ENCODE measurements at regions not wholly inside any gene's neighbourhood (a gene's known extent, or its start where the extent isn't known, plus 50 kb on each side); places are given as distances from the start of the nearest gene placed in this dataset.

- CTCF ChIA-PET: no interaction called here
- POLR2A ChIA-PET: no interaction called here
- no peak overlapping the region for H3K4me3 ChIP-seq (ENCODE audit: low read depth, low read length)
- DNase-seq (ENCODE audit: low read depth, low spot score): no peak
- TF ChIP-seq CTCF (IDR thresholded peaks at IDR 0.05; ENCODE audit: insufficient read depth, low read length, missing control alignments): no peak
Observed at GRCh38 chr13:80649274-80649673, 308.3 kb upstream of the SPRY2 start.

- no peak for TF ChIP-seq CTCF (IDR thresholded peaks at IDR 0.05; ENCODE audit: insufficient read depth, low read length, missing control alignments)
- ChIA-PET POLR2A (no interaction called here), CTCF (no interaction called here)
- no peak overlapping the region for H3K4me3 ChIP-seq (ENCODE audit: low read depth, low read length)
- DNase-seq (ENCODE audit: low read depth, low spot score): no peak
Observed at GRCh38 chr13:80642641-80643040, 301.7 kb upstream of the SPRY2 start.

DNA sequence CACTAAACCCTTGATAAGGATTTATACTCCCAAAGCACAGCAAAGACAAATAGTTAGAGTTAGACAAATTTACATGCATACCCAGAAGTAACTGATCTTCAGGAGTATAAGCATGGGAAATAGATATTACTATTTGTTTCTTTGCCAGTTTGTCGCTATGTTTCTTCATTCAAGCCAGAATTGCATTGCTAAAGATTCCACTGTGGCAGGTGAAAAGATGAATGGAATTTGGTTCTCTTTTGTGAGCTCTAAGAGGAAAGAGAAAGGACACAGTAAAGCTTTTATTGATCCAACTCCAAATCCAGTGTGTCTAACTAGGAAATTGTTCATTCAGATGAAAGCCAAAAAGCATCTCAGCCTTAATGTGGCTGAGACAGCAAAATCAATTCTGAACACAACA lies 292.3 kb upstream of the SPRY2 start:
- H3K4me3 ChIP-seq (ENCODE audit: low read depth, low read length): no peak overlapping the region
- ChIA-PET CTCF (no interaction called here), POLR2A (no interaction called here)
- DNase-seq (ENCODE audit: low read depth, low spot score): no peak
- TF ChIP-seq CTCF (IDR thresholded peaks at IDR 0.05; ENCODE audit: insufficient read depth, low read length, missing control alignments): no peak

DNA sequence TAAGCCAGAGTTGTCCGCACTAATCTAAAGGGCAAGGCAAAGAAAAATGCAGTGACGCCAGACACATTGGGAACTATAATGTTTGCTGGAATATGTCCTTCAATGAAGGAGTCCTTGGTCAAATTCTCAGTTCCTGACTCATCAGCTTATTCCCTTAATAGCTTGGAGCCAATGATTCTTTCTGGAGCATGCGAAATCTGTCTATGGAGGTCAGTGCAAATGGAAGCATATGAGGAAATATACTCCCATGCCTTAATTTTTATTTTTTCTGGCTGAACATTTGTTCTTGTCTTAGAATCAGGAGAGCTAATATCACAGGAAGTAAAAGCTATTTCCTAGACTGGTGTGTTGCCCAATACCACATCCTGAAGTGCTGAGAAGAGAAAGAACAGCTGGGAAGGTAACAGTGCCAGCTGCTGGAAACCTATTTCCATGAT lies 289.8 kb upstream of the SPRY2 start:
- no peak for TF ChIP-seq CTCF (IDR thresholded peaks at IDR 0.05; ENCODE audit: insufficient read depth, low read length, missing control alignments)
- no peak for DNase-seq (ENCODE audit: low read depth, low spot score)
- POLR2A ChIA-PET: no interaction called here
- H3K4me3 ChIP-seq (ENCODE audit: low read depth, low read length): no peak overlapping the region
- CTCF ChIA-PET: no interaction called here

DNA sequence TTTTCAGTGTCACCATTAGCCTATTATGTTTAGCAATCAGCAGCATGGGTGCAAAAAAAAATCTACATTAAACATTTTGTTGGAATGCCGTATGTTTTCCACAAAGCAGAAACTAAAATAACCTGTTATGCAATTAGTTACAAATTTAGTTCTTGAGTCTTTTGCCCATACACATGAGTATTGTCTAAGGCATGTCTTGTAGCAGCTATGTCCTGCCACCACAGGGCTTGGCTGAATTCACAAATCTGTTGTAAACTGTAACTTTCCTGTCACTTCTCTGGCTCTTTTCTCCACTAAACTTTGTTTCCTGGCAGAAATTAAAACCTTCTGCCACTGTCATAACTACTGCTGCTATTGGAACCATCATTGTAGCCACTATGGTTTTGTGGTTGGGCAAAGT lies 277.9 kb upstream of the SPRY2 start:
- no peak for DNase-seq (ENCODE audit: low read depth, low spot score)
- TF ChIP-seq CTCF (IDR thresholded peaks at IDR 0.05; ENCODE audit: insufficient read depth, low read length, missing control alignments): no peak
- no peak overlapping the region for H3K4me3 ChIP-seq (ENCODE audit: low read depth, low read length)
- POLR2A ChIA-PET: no interaction called here
- CTCF ChIA-PET: no interaction called here

DNA sequence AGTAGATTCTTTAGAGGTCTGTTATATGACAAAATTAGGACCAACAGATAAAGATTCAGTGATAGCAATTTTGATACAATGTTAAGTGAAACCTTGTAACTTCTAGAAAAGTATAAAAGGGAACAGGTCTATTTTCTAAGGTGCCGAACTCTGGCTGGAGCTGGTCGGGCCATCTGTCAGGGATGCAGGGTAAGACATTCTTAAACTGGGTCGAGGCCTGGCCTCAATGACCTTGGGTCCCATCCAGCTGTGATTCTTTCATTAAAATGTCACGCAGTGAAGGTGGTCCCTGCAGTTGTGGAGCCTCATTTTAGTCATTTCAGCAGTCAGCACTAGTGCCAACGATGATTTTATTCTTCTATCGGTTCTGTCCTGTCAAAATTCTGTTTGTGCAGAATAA lies 271.9 kb upstream of the SPRY2 start:
- CTCF ChIA-PET: no interaction called here
- POLR2A ChIA-PET: no interaction called here
- no peak for TF ChIP-seq CTCF (IDR thresholded peaks at IDR 0.05; ENCODE audit: insufficient read depth, low read length, missing control alignments)
- H3K4me3 ChIP-seq (ENCODE audit: low read depth, low read length): no peak overlapping the region
- no peak for DNase-seq (ENCODE audit: low read depth, low spot score)
